Fibroblast of mammary gland (primary cell): ENCODE measurements at regions not wholly inside any gene's neighbourhood (a gene's known extent, or its start where the extent isn't known, plus 50 kb on each side); places are given as distances from the start of the nearest gene placed in this dataset.
A peak's percentile ranks its signal among the peaks of the same experiment; 100 is the strongest.

Experiments
- DNase-seq: peaks from one replicate; pipeline ENCODE4 v3.0.0-alpha.2; 2010; ENCODE audit warnings: low read depth
- H3K4me3 ChIP-seq: 2 replicates; pipeline ENCODE4 v1.5.1; 2011; ENCODE audit warnings: low read depth, mild to moderate bottlenecking, low read length, moderate library complexity; ENCODE audit not compliant: control insufficient read depth
- CTCF ChIP-seq: conservative IDR thresholded peaks from 2 replicates; pipeline ENCODE4 v1.5.1; 2011; ENCODE audit warnings: low read depth, low read length, inconsistent platforms; ENCODE audit not compliant: control insufficient read depth, insufficient read depth

GRCh38 chr12:47591795-47592194, 114.0 kb downstream of the RPAP3 start:
- TF ChIP-seq CTCF, result no peak
- H3K4me3 ChIP-seq, result no peak overlapping the region
- DNase-seq, result no peak

- no peak overlapping the region for H3K4me3 ChIP-seq
- no peak for TF ChIP-seq CTCF
- DNase-seq, result peak; percentile 11
Measured at GRCh38 chr12:47591361-47591791, 114.5 kb downstream of the RPAP3 start.

- H3K4me3 ChIP-seq, result no peak overlapping the region
- TF ChIP-seq CTCF, result no peak
- no peak for DNase-seq
Measured at GRCh38 chr12:47590771-47591360, 115.0 kb downstream of the RPAP3 start.

- DNase-seq, result no peak
- no peak for TF ChIP-seq CTCF
- no peak overlapping the region for H3K4me3 ChIP-seq
Measured at GRCh38 chr12:47586952-47587669, 118.7 kb downstream of the RPAP3 start.

GRCh38 chr12:47585507-47585906, 120.3 kb downstream of the RPAP3 start:
- no peak overlapping the region for H3K4me3 ChIP-seq
- TF ChIP-seq CTCF, result no peak
- DNase-seq, result no peak

- DNase-seq, result no peak
- H3K4me3 ChIP-seq, result no peak overlapping the region
- TF ChIP-seq CTCF, result no peak
Measured at GRCh38 chr12:47578836-47579235, 127.0 kb downstream of the RPAP3 start.
